Gastrocnemius medialis (tissue), 4 donors: ENCODE measurements at regions not wholly inside any gene's neighbourhood (a gene's known extent, or its start where the extent isn't known, plus 50 kb on each side); places are given as distances from the start of the nearest gene placed in this dataset.
A peak's percentile ranks its signal among the peaks of the same experiment; 100 is the strongest.

Source experiments
- ATAC-seq, 2 donors: fragments of 150-250 bp; one replicate each; pipeline ENCODE4 v1.9.1; 2016
- DNase-seq, 2 donors: peaks; one replicate each; pipeline ENCODE4 v3.0.0-alpha.2; 2019
- H3K27ac ChIP-seq, 4 donors: fragments of 200-600 bp; sonication (generic); 1 replicate in 1 of 4; 2 replicates in 3 of 4; pipeline ENCODE4 v1.5.1; 2016 to 2018; ENCODE audit warnings: mild to moderate bottlenecking in 2 of 4, moderate library complexity in 1 of 4
- H3K27me3 ChIP-seq, 3 donors: fragments of 200-600 bp; sonication (generic) in 2 of 3; 1 replicate in 1 of 3; 2 replicates in 2 of 3; pipeline versions ENCODE4 v1.5.1 to v1.6.0; 2016 to 2019; ENCODE audit warnings: mild to moderate bottlenecking in 1 of 3, moderate library complexity in 1 of 3
- H3K36me3 ChIP-seq, 2 donors: fragments of 200-600 bp; sonication (generic) in 1 of 2; one replicate each; pipeline ENCODE4 v1.5.1; 2017 to 2018
- H3K4me1 ChIP-seq, 2 donors: fragments of 200-600 bp; sonication (generic) in 1 of 2; one replicate each; pipeline ENCODE4 v1.5.1; 2016 to 2017; ENCODE audit warnings: mild to moderate bottlenecking in 2 of 2
- H3K4me3 ChIP-seq, 4 donors: fragments of 200-600 bp; sonication (generic) in 3 of 4; 1 replicate in 1 of 4; 2 replicates in 3 of 4; pipeline ENCODE4 v1.5.1; 2016 to 2019; ENCODE audit warnings: mild to moderate bottlenecking in 2 of 4
- H3K9me3 ChIP-seq, 3 donors: fragments of 200-600 bp; sonication (generic) in 2 of 3; 1 replicate in 1 of 3; 2 replicates in 2 of 3; pipeline ENCODE4 v1.5.1; 2016 to 2019
- POLR2A ChIP-seq, 2 donors: fragments of 450-650 bp; IDR thresholded peaks; one replicate each; pipeline ENCODE4 v1.6.1; 2017; ENCODE audit warnings: antibody characterized with exemption in 2 of 2, mild to moderate bottlenecking in 2 of 2, moderate library complexity in 2 of 2
- in situ Hi-C, 4 donors: fragments of 200-750 bp; cut with MboI; loops; one replicate each; pipeline versions ENCODE4 v1.15.0 to v1.8.0; 2017; ENCODE audit warnings: low sequenced_read_pairs in 4 of 4
- intact Hi-C: fragments of 100-400 bp; cut with DNase I; formaldehyde crosslinking; loops from one replicate; pipeline ENCODE4 v1.15.1; 2023; ENCODE audit warnings: low total_unique reads
- TF ChIP-seq, protein P1 (sequence below), 5 experiments: fragments of 450-650 bp in 3 of 5; fragments of 200-600 bp in 2 of 5; sonication (generic) in 2 of 5; IDR thresholded peaks in 4 of 5; conservative IDR thresholded peaks in 1 of 5; 1 replicate in 4 of 5; 2 replicates in 1 of 5; pipeline ENCODE4 v1.5.1; 2016 to 2019; ENCODE audit warnings: antibody characterized with exemption in 5 of 5, mild to moderate bottlenecking in 3 of 5, moderate library complexity in 3 of 5

DNA sequence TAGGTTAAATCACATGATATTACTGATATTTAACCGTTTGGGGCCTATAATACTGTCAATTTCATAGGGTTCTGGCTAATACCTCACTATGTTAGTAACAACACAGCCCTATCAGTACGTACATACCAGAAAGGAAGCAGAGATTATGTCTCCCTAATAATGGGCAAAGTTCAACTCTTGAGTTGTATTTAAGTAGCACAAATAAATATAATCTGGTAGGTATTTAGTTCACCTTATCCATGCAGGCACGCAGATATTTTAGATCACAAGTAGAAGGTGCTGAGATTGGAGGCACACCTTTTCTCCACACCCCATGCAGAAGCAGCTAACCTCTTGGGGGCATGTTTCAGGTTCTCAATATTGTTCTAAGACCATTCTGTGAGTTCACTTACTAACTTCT is 118.9 kb downstream of the IRS1 start:
- DNase-seq (no peak), ATAC-seq (no peak)
- Histone ChIP-seq H3K27ac (peak overlapping the region in 3 of 4 donors; percentile 79 to 83 (median 80)), H3K4me3 (no peak overlapping the region), H3K27me3 (no peaks in the 10 kb centered on the region), H3K9me3 (no peaks in the 10 kb centered on the region), H3K4me1 (peaks cover 14 to 25% of the 10 kb centered on the region in 2 donors), H3K36me3 (no peaks in the 10 kb centered on the region)
- intact Hi-C loops: no loop called here
- no peak for TF ChIP-seq POLR2A (IDR thresholded peaks at IDR 0.05)
- TF ChIP-seq, protein P1, sequence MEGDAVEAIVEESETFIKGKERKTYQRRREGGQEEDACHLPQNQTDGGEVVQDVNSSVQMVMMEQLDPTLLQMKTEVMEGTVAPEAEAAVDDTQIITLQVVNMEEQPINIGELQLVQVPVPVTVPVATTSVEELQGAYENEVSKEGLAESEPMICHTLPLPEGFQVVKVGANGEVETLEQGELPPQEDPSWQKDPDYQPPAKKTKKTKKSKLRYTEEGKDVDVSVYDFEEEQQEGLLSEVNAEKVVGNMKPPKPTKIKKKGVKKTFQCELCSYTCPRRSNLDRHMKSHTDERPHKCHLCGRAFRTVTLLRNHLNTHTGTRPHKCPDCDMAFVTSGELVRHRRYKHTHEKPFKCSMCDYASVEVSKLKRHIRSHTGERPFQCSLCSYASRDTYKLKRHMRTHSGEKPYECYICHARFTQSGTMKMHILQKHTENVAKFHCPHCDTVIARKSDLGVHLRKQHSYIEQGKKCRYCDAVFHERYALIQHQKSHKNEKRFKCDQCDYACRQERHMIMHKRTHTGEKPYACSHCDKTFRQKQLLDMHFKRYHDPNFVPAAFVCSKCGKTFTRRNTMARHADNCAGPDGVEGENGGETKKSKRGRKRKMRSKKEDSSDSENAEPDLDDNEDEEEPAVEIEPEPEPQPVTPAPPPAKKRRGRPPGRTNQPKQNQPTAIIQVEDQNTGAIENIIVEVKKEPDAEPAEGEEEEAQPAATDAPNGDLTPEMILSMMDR (IDR thresholded peaks at IDR 0.05 in 4 of 5, conservative IDR thresholded peaks at IDR 0.05 in 1 of 5): no peak
- in situ Hi-C loops: no loop called here

DNA sequence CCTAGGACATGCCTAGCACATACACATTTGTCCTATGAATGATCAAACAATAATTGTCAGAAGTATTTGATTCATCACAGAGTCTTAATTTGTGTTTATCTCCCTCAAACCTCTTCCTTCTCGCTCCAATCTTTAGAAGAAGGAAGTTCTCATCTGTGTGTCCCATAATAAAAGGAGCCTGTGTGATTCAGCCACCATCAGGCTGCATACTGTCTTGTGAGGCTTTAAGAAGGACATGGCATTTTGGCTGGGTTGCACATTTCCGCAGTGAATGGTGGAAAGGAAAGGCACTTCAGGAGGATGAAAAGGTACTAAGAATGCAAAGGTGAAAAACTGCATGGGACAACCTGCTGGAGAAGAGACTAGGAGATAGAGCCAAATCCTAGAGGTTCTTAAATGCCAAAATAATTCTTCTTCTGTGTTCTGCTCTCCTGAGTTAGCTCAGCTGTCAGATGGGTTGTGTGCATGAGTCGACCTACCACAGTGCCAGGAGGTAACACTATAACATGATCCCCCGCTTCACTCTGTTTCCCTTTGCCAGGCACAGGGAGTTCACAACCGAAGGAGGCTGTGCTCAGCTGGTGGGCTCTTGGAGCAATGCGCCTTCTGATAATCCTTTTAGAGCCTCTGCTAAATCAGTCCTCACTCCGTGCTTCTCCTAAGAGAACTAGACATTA is 120.1 kb downstream of the IRS1 start:
- DNase-seq: peak; percentile 70 to 76
- in situ Hi-C loops: loop anchor here in 2 of 4 donors (10.0 kb wide), 1 partner anchor 95 kb away; no protein-coding TSS in a partner anchor
- TF ChIP-seq POLR2A (IDR thresholded peaks at IDR 0.05): no peak
- TF ChIP-seq, protein P1 (IDR thresholded peaks at IDR 0.05 in 4 of 5, conservative IDR thresholded peaks at IDR 0.05 in 1 of 5): no peak
- peak; percentile 98 for ATAC-seq
- intact Hi-C loops: no loop called here
- H3K27ac ChIP-seq: peak overlapping the region; percentile 77 to 83 (median 80)
- peak overlapping the region in 1 of 4 donors; percentile 18 for H3K4me3 ChIP-seq
- H3K36me3 ChIP-seq: no peaks in the 10 kb centered on the region
- no peaks in the 10 kb centered on the region for H3K9me3 ChIP-seq
- peaks cover 14 to 24% of the 10 kb centered on the region in 2 donors for H3K4me1 ChIP-seq
- H3K27me3 ChIP-seq: no peaks in the 10 kb centered on the region

DNA sequence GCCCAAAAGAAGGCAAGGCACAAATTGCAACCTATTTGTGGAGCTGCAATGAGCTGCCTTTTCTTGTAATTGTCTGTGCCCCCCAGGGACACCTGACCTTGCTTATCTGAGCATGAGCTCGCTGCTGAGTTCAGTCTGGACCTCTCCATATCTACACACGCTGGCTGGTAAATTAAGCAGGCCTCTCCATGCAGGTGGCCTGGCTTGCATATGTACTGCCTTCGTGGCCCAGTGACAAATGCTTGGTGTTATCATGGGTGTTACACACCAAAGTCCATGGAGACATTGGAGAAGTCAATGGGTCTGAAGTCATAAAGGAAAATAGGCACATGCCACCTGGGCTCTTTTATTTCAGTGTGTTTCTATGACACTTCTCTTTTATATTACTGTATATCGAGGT is 121.2 kb downstream of the IRS1 start:
- intact Hi-C loops: no loop called here
- no peaks in the 10 kb centered on the region for H3K36me3 ChIP-seq
- ATAC-seq (no peak), DNase-seq (no peak)
- H3K4me1 ChIP-seq: peaks cover 14 to 18% of the 10 kb centered on the region in 2 donors
- in situ Hi-C loops: loop anchor here in 2 of 4 donors (10.0 kb wide), 1 partner anchor 96 kb away; no protein-coding TSS in a partner anchor
- H3K4me3 ChIP-seq: no peak overlapping the region
- H3K9me3 ChIP-seq: no peaks in the 10 kb centered on the region
- no peaks in the 10 kb centered on the region for H3K27me3 ChIP-seq
- TF ChIP-seq, protein P1 (IDR thresholded peaks at IDR 0.05 in 4 of 5, conservative IDR thresholded peaks at IDR 0.05 in 1 of 5): no peak
- no peak for TF ChIP-seq POLR2A (IDR thresholded peaks at IDR 0.05)
- peak overlapping the region in 3 of 4 donors; percentile 79 to 83 (median 80) for H3K27ac ChIP-seq

DNA sequence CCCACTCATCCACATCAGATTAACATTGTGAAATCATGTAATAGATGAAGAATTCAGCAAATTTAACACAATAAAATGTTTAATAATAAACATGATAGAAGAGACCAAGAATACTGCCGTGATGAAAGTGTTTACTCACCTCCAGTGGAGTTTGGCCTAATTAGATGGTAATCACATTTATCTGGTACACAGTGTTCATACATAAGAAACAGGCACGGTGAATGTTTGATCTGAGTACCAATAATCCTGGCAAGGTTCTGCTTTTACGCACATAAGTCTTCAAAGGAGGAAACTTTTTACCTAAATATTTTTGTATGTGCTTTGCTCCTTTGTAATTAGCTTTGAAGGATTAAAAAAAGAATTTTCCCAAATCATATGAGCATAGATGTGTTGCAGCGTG is 122.5 kb downstream of the IRS1 start:
- ATAC-seq (no peak), DNase-seq (no peak)
- intact Hi-C loops: no loop called here
- H3K4me1 ChIP-seq: peaks cover 17 to 23% of the 10 kb centered on the region in 2 donors
- in situ Hi-C loops: loop anchor here in 2 of 4 donors (10.0 kb wide), 1 partner anchor 98 kb away; no protein-coding TSS in a partner anchor
- H3K27ac ChIP-seq: peak overlapping the region in 1 of 4 donors; percentile 17
- H3K27me3 ChIP-seq: no peaks in the 10 kb centered on the region
- no peak for TF ChIP-seq POLR2A (IDR thresholded peaks at IDR 0.05)
- TF ChIP-seq, protein P1 (IDR thresholded peaks at IDR 0.05 in 4 of 5, conservative IDR thresholded peaks at IDR 0.05 in 1 of 5): no peak
- H3K9me3 ChIP-seq: no peaks in the 10 kb centered on the region
- no peaks in the 10 kb centered on the region for H3K36me3 ChIP-seq
- no peak overlapping the region for H3K4me3 ChIP-seq
